GM23338 (cell line): ENCODE measurements at regions not wholly inside any gene's neighbourhood (a gene's known extent, or its start where the extent isn't known, plus 50 kb on each side); places are given as distances from the start of the nearest gene placed in this dataset.

Experiments used
- ATAC-seq: fragments of 200-7000 bp; cut with Tn5 transposase; 3 replicates; pipeline ENCODE4 v1.9.1; 2020
- DNase-seq: peaks from one replicate; pipeline ENCODE4 v3.0.0-alpha.2; 2015; ENCODE audit warnings: low spot score
- H2AFZ ChIP-seq: fragments of 200-600 bp; sonication (generic); 2 replicates; pipeline ENCODE4 v1.8.0; 2016; ENCODE audit warnings: antibody characterized with exemption, mild to moderate bottlenecking, moderate library complexity
- H3F3A ChIP-seq: fragments of 200-600 bp; sonication (generic); replicated peaks from 2 replicates; pipeline ENCODE4 v1.8.0; 2017; ENCODE audit warnings: antibody characterized with exemption, mixed run types, low read depth
- H3K27ac ChIP-seq: fragments of 200-600 bp; sonication (generic); 2 replicates; pipeline ENCODE4 v1.6.1; 2016; ENCODE audit warnings: low read depth
- H3K27me3 ChIP-seq: fragments of 200-600 bp; sonication (generic); 2 replicates; pipeline ENCODE4 v1.8.0; 2016; ENCODE audit warnings: mild to moderate bottlenecking, mixed run types, moderate library complexity; ENCODE audit not compliant: insufficient read depth
- H3K36me3 ChIP-seq: fragments of 200-600 bp; sonication (generic); 2 replicates; pipeline ENCODE4 v1.8.0; 2016; ENCODE audit warnings: mild to moderate bottlenecking; ENCODE audit not compliant: insufficient read depth
- H3K4me1 ChIP-seq: fragments of 200-600 bp; sonication (generic); 2 replicates; pipeline ENCODE4 v1.8.0; 2016; ENCODE audit warnings: mild to moderate bottlenecking, moderate library complexity; ENCODE audit not compliant: insufficient read depth
- H3K4me2 ChIP-seq: fragments of 200-600 bp; sonication (generic); 2 replicates; pipeline ENCODE4 v1.7.1; 2017; ENCODE audit warnings: mixed run types
- H3K4me3 ChIP-seq: fragments of 200-600 bp; sonication (generic); 2 replicates; pipeline ENCODE4 v1.6.1; 2016; ENCODE audit warnings: mixed run types
- H3K79me2 ChIP-seq: fragments of 200-600 bp; sonication (generic); replicated peaks from 2 replicates; pipeline ENCODE4 v1.8.0; 2017; ENCODE audit warnings: mild to moderate bottlenecking; ENCODE audit not compliant: insufficient read depth
- H3K9me2 ChIP-seq: fragments of 200-600 bp; sonication (generic); 2 replicates; pipeline ENCODE4 v1.8.0; 2017; ENCODE audit not compliant: insufficient read depth
- H4K20me1 ChIP-seq: fragments of 200-600 bp; sonication (generic); replicated peaks from 2 replicates; pipeline ENCODE4 v1.8.0; 2017; ENCODE audit warnings: mild to moderate bottlenecking; ENCODE audit not compliant: insufficient read depth
- H3K27ac Mint-ChIP-seq: 2 replicates; pipeline ENCODE4 v1.8.0; 2020; ENCODE audit warnings: inconsistent platforms, mild to moderate bottlenecking, moderate library complexity, mixed read lengths
- H3K27me3 Mint-ChIP-seq: 3 replicates; pipeline ENCODE4 v1.8.0; 2022; ENCODE audit warnings: low read depth, mild to moderate bottlenecking, moderate library complexity, mixed read lengths, inconsistent platforms; ENCODE audit not compliant: insufficient read depth, poor library complexity
- H3K36me3 Mint-ChIP-seq: 3 replicates; pipeline ENCODE4 v1.8.0; 2021; ENCODE audit warnings: low read depth, mild to moderate bottlenecking, inconsistent platforms, moderate library complexity, mixed read lengths
- H3K4me1 Mint-ChIP-seq: 3 replicates; pipeline ENCODE4 v1.8.0; 2020; ENCODE audit warnings: mild to moderate bottlenecking, inconsistent platforms, mixed read lengths
- H3K4me3 Mint-ChIP-seq: 3 replicates; pipeline ENCODE4 v1.8.0; 2021; ENCODE audit warnings: moderate library complexity, mild to moderate bottlenecking, inconsistent platforms, mixed read lengths
- H3K9me3 Mint-ChIP-seq: 3 replicates; pipeline ENCODE4 v1.8.0; 2020; ENCODE audit warnings: moderate library complexity, mild to moderate bottlenecking, inconsistent platforms, mixed read lengths
- CTCF ChIP-seq, 2 experiments: fragments of 200-600 bp in 1 of 2; sonication (generic) in 1 of 2; conservative IDR thresholded peaks; 2 replicates each; pipeline versions ENCODE4 v1.5.1 to v1.6.1; 2016 to 2017; ENCODE audit warnings: antibody characterized with exemption in 2 of 2, low read depth in 2 of 2, mild to moderate bottlenecking in 2 of 2, moderate library complexity in 1 of 2
- EZH2 ChIP-seq: fragments of 200-600 bp; sonication (generic); IDR thresholded peaks from one replicate; pipeline ENCODE4 v1.8.0; 2017; ENCODE audit warnings: antibody characterized with exemption, mild to moderate bottlenecking, low read depth; ENCODE audit not compliant: unreplicated experiment
- EZH2phosphoT487 ChIP-seq: fragments of 200-600 bp; sonication (generic); IDR thresholded peaks from one replicate; pipeline ENCODE4 v1.8.1; 2018; ENCODE audit warnings: antibody characterized with exemption; ENCODE audit not compliant: unreplicated experiment
- JUNB ChIP-seq: IDR thresholded peaks from one replicate; pipeline ENCODE4 v1.6.1; 2016; ENCODE audit warnings: antibody characterized with exemption; ENCODE audit not compliant: unreplicated experiment
- STAT1 ChIP-seq: IDR thresholded peaks from one replicate; pipeline ENCODE4 v1.6.1; 2016; ENCODE audit warnings: antibody characterized with exemption; ENCODE audit not compliant: unreplicated experiment
- ZNF114 ChIP-seq: fragments of 250-450 bp; sonication (Bioruptor Pico); IDR thresholded peaks from 2 replicates; pipeline ENCODE4 v1.5.0; 2020; ENCODE audit warnings: mild to moderate bottlenecking, moderate library complexity
- ZNF331 ChIP-seq: fragments of 250-450 bp; sonication (Bioruptor Pico); IDR thresholded peaks from 2 replicates; pipeline ENCODE4 v1.5.0; 2020; ENCODE audit warnings: low read depth, mild to moderate bottlenecking, moderate library complexity
- TF ChIP-seq, protein P1 (sequence below): IDR thresholded peaks from 2 replicates; pipeline ENCODE4 v1.6.1; 2016; ENCODE audit warnings: antibody characterized with exemption
- TF ChIP-seq, protein P2 (sequence below): IDR thresholded peaks from one replicate; pipeline ENCODE4 v1.6.1; 2018; ENCODE audit warnings: antibody characterized with exemption; ENCODE audit not compliant: unreplicated experiment

DNA sequence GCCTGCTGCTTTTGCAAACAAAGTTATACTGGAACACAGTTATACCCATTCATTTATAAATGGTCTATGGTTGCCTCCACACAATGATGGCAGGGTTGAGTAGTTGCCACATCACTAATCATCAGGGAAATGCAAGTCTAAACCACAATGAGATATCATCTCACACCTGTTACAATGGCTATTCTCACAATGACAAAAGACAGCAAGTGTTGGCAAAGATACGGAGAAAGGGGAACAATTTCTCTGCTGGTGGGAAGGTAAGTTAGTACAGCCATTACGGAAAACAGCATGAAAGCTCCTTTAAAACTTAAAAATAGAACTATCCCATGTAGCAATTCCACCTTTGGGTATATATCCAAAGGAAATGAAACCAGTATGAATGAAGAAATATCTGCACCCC is 261.4 kb downstream of the TJP1 start (continued):
- TF ChIP-seq STAT1 (no peak), EZH2 (no peak), EZH2phosphoT487 (no peak), JUNB (no peak), CTCF (conservative IDR thresholded peaks at IDR 0.05; ENCODE audit: low read depth in 2 of 2) (no peak), ZNF114 (CRISPR knock-in tag) (no peak), ZNF331 (CRISPR knock-in tag) (no peak)
- TF ChIP-seq, protein P1, sequence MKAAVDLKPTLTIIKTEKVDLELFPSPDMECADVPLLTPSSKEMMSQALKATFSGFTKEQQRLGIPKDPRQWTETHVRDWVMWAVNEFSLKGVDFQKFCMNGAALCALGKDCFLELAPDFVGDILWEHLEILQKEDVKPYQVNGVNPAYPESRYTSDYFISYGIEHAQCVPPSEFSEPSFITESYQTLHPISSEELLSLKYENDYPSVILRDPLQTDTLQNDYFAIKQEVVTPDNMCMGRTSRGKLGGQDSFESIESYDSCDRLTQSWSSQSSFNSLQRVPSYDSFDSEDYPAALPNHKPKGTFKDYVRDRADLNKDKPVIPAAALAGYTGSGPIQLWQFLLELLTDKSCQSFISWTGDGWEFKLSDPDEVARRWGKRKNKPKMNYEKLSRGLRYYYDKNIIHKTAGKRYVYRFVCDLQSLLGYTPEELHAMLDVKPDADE: no peak
- TF ChIP-seq, protein P2, sequence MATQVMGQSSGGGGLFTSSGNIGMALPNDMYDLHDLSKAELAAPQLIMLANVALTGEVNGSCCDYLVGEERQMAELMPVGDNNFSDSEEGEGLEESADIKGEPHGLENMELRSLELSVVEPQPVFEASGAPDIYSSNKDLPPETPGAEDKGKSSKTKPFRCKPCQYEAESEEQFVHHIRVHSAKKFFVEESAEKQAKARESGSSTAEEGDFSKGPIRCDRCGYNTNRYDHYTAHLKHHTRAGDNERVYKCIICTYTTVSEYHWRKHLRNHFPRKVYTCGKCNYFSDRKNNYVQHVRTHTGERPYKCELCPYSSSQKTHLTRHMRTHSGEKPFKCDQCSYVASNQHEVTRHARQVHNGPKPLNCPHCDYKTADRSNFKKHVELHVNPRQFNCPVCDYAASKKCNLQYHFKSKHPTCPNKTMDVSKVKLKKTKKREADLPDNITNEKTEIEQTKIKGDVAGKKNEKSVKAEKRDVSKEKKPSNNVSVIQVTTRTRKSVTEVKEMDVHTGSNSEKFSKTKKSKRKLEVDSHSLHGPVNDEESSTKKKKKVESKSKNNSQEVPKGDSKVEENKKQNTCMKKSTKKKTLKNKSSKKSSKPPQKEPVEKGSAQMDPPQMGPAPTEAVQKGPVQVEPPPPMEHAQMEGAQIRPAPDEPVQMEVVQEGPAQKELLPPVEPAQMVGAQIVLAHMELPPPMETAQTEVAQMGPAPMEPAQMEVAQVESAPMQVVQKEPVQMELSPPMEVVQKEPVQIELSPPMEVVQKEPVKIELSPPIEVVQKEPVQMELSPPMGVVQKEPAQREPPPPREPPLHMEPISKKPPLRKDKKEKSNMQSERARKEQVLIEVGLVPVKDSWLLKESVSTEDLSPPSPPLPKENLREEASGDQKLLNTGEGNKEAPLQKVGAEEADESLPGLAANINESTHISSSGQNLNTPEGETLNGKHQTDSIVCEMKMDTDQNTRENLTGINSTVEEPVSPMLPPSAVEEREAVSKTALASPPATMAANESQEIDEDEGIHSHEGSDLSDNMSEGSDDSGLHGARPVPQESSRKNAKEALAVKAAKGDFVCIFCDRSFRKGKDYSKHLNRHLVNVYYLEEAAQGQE: no peak

DNA sequence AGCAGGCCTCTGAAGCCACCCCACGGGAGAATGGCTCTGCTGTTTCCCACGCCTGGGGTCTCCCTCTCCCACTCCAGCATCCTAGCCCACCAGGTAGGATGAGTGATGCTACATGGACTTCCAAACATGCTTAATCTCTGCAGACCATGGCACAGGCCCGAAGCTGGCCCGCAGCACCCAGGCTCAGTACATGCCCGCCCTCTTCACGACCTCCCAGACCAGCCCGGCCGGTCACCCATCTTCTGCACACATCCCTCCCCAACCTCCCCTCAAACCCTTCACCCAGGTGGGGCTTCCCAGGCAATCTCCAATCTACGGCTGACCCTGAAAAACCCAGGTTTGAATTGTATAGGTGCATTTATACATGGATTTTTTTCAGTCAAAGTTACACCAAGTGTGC is 264.0 kb downstream of the TJP1 start:
- H3K27me3 Mint-ChIP-seq: peaks cover 8% of the 10 kb centered on the region
- H3K36me3 Mint-ChIP-seq: peaks cover 11% of the 10 kb centered on the region; the same call in 2 of the 3 replicates
- no peak overlapping the region for H3K4me3 Mint-ChIP-seq
- no peaks in the 10 kb centered on the region for H3K27me3 ChIP-seq
- TF ChIP-seq ZNF114 (CRISPR knock-in tag) (no peak), EZH2phosphoT487 (no peak), CTCF (conservative IDR thresholded peaks at IDR 0.05; ENCODE audit: low read depth in 2 of 2) (no peak), JUNB (no peak)
- TF ChIP-seq, protein P1: no peak
- no peaks in the 10 kb centered on the region for H4K20me1 ChIP-seq
- peaks cover 10% of the 10 kb centered on the region; the same call in 1 of the 2 replicates for H3K9me2 ChIP-seq
- no peaks in the 10 kb centered on the region for H3F3A ChIP-seq
- DNase-seq (no peak), ATAC-seq (no peak)
- no peak overlapping the region for H3K4me2 ChIP-seq
- H3K79me2 ChIP-seq: no peaks in the 10 kb centered on the region; the same call in 1 of the 2 replicates
- peaks cover 12% of the 10 kb centered on the region for H3K9me3 Mint-ChIP-seq
- H3K27ac ChIP-seq: no peak overlapping the region
- H3K4me1 ChIP-seq: no peaks in the 10 kb centered on the region
- H2AFZ ChIP-seq: no peak overlapping the region
- H3K4me3 ChIP-seq: no peak overlapping the region
- H3K4me1 Mint-ChIP-seq: peaks cover 14% of the 10 kb centered on the region
- H3K36me3 ChIP-seq: no peaks in the 10 kb centered on the region
- no peak overlapping the region for H3K27ac Mint-ChIP-seq
